NCI-H2171 (cell line): ENCODE measurements at regions not wholly inside any gene's neighbourhood (a gene's known extent, or its start where the extent isn't known, plus 50 kb on each side); places are given as distances from the start of the nearest gene placed in this dataset.

ENCODE experiments used
- DNase-seq: peaks from one replicate; lab custom pipeline; 2025; lab: John Stamatoyannopoulos, UW

GRCh38 chr11:103530257-103530656 is 421.0 kb downstream of the DYNC2H1 start:
- no peak for DNase-seq

DNA sequence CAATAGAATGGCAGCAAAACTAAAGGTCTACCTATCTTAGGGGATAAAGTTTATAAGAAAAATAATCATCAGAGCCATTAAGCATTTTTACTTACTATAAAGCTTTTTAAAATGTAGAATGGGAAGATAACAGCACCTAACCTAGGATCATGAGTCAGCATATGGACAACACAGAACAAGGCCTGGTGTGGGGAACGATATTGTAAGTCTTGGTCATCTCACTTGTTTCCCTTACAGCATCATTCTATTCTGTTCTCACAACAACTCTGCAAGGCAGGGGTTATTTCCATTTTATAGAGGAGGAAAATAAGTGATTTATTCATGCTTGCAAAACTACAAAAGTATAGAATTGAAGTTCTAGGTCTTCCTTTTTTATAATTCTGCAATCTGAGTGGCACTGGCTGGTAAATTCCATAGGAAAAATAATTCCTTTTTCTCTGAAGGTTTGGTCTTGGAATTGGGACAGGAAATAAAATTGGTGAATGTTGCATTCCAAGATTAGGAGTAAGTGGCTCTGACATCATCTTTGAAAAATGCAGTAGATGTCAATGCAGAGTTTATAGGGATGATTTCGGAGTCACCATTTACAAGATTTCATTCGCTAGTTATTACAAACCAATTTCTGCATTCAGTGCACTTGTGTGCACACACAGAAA is 423.0 kb downstream of the DYNC2H1 start:
- DNase-seq: no peak

GRCh38 chr11:103534191-103534590 is 425.0 kb downstream of the DYNC2H1 start:
- DNase-seq: no peak

DNA sequence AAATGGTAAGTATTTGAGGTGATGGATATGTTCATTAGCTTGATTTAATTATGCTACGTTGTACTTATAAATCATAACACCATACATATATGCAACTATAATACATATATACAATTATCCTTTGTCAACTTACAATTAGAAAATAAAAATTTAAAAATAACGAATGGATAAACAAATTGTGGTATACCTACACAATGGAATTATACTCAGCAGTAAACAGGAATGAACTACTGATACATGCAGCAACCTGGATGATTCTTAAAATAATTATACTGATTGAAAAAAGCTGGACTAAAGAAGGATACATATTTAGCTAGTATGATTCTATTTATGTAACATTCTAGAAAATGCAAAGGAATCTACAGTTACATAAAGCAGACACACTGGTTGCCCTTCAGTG is 425.7 kb downstream of the DYNC2H1 start:
- DNase-seq: no peak

DNA sequence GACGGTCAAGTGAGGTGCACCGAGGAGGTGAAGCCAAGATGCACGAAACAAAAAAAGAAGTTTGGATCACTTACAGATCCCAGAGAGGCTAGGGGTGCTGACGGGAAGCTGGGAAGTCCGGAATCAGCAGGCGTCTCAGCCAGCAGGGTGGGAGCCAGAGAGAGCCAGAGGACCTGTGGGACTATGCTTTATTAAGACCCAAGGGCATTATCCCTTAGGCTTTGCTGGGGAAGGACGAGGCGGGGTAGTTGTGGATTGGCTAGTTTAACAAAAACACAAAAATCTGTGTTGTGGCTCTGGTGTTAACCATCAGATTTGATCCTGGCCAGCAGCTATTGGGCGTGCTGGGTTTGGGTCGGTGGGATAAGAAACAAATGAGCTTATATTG is 427.1 kb downstream of the DYNC2H1 start:
- no peak for DNase-seq

DNA sequence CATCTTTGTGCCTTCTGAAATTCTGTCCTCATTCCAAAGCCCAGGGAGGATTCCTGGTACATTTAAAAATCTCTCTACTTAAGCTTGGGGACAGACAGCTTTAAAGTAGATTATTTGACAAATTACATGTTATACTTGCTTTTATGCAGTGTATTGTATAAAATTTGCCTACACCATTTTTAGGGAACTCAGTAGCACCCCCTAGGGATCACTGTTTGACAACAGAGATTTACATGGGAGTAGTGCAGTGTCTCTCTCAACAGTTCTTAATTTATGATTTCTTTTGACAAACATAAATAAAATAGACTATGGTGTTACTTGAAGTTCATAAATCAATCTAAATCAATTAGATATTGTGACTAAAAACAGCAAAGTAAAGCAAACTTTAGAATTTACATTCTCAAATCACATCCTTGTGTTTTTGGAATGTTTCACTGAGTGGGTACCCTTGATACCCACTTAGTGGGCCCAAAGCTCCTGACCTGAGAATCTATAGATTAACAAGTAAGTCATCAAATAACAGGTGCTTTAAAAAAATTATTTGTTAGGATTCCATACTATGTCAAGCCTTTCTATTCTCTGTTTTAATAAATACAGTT is 428.8 kb downstream of the DYNC2H1 start:
- no peak for DNase-seq

- no peak for DNase-seq
Measured at GRCh38 chr11:103539166-103539565, 429.9 kb downstream of the DYNC2H1 start.

GRCh38 chr11:103541186-103541795 is 432.1 kb downstream of the DYNC2H1 start:
- peak; percentile 49 for DNase-seq

- DNase-seq: no peak
Measured at GRCh38 chr11:103542851-103543250, 433.6 kb downstream of the DYNC2H1 start.

GRCh38 chr11:103543456-103543855 is 434.2 kb downstream of the DYNC2H1 start:
- no peak for DNase-seq

GRCh38 chr11:103544874-103545273 is 435.6 kb downstream of the DYNC2H1 start:
- no peak for DNase-seq

DNA sequence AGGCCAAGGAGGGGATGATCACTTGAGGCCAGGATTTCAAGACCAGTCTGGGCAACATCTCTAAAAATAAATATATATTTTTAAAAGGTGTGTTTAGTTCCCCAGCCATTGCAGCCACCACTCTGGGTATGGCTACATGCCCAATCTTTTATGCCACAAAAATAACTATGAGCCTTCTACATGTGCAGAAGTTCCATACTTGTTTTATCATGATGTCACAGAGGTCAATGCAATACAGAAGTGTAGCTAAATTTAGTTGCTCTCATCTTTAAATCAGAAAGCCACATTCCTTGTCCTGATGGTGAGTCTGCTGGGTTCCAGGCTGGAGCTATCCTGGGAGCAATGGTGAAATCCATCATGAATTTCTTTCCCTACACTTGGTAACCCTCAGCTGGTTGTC is 436.3 kb downstream of the DYNC2H1 start:
- no peak for DNase-seq

- no peak for DNase-seq
Measured at GRCh38 chr11:103546236-103546635, 437.0 kb downstream of the DYNC2H1 start.

DNA sequence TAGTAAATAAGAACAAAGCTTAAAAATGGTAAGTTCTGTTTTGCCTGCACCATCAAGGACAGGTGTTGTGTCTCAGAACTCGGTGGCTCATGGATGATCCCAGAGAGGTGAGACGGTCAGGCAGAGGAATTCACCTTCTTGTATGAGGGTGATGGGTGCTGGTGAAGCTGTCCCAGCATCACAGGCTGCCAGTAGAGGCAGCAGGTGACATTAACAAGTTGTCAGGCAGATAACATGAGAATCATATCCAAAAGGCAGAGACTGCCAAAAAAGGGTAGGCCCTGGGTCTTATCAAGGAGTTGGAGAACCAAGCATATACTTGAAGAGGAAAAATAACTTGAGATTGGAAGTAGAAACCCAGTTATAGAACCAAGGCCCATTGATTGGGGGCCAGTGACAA is 437.8 kb downstream of the DYNC2H1 start:
- DNase-seq: no peak

DNA sequence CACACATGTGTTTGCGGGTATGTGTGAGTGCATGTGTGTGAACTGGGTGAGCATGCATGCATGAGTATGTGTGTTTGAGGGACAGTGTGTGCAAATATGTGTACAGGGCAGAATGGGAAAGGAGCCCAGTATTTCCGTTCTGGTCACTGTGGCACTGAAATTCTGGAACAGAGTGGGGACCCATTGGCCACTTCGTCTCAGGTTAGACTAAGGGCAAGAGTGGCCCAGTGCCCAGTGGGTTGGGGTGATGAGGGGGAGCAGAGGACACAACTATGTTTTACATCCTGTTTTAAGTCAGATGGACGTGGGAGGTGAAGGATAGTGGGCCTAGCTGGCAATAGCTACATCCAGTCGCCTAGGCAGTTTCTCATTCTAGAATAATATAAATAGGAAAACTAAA is 438.5 kb downstream of the DYNC2H1 start:
- no peak for DNase-seq

DNA sequence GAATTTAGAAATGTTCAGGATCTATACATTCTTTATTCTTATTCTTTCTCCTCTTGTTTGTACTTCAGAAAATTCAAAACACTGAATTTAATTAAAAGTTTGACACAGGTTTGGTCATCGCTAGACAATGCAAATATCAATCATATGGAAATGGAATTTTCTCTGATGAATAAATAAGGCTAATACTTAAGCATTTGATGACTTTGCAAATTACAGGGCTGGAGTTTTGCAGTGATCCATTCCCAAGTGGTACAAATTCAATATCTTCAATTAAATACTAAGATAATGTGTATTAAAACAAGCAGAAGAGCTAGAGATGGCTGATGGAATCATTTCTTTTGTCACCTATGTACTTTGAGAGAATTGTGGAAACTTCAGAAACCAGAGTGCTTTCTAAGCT is 439.6 kb downstream of the DYNC2H1 start:
- DNase-seq: no peak

- DNase-seq: no peak
Measured at GRCh38 chr11:103550811-103551210, 441.6 kb downstream of the DYNC2H1 start.

GRCh38 chr11:103552086-103552485 is 442.9 kb downstream of the DYNC2H1 start:
- DNase-seq: no peak

GRCh38 chr11:103556171-103556570 is 446.9 kb downstream of the DYNC2H1 start:
- DNase-seq: no peak

DNA sequence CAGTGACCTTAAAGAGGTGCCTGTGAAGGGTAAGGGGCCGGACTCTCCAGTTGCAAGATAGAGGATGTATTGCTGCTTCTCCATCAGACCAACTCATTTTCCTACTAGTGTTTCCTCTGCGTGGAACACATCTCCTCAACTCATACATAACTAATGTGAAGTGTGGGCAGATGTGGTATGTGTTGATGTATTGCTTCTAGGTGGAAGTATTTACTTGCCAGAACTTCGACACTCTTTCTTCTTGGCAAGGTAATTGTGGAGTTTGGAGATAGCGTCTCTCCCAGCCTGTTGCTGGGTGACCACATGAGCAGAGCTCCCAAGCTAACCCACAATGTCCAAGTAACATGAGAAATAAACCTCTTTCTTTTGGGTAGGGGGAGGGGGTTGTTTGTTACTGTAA is 456.9 kb downstream of the DYNC2H1 start:
- no peak for DNase-seq

DNA sequence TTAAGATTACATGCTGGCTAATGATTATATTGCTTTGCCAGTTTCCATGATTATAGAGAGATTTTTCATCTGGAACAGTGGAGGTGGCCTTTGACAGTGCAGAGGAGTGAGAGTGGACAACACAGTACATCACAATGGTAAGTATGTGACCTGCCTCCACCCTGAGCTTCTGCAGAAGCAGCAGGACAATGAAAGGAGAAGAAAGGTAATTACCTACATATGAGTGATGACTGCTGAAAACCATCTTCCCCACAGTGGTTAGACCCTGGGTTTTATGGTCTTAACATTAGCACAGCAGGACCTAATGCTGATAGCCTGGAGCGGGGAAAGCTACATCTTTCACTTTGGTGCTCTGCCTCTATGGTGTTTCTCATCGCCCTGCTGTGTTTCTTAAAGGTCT is 454.7 kb upstream of the DDI1 start:
- DNase-seq: no peak

- no peak for DNase-seq
Measured at GRCh38 chr11:103582351-103582909, 454.0 kb upstream of the DDI1 start.

DNA sequence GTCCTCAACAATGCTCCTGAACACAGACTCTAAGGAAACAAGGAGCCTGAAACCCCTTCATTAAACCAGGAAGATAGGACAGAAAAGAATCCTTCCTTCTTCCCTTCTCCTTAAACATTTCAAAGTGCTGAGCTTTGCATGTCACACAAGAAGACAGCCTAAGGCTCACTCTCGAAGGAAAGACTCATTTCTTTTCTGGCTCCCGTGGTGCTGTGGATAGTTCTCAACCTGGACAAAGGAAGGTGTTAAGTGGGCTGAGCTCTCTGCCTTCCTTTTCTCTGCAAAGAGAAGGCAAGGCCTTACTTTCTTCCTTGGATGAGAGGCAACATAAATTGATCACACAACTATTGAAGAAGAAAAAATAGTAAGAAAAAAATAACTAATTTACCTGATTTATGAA is 452.4 kb upstream of the DDI1 start:
- DNase-seq: no peak
